Upper lobe of right lung (tissue), 1 donor: ENCODE measurements at regions not wholly inside any gene's neighbourhood (a gene's known extent, or its start where the extent isn't known, plus 50 kb on each side); places are given as distances from the start of the nearest gene placed in this dataset.

Experiments
- ATAC-seq: fragments of 200-7000 bp; cut with Tn5 transposase; one replicate; pipeline ENCODE4 v1.9.1; 2020; ENCODE audit warnings: mild to moderate bottlenecking, moderate library complexity
- DNase-seq: peaks from one replicate; pipeline ENCODE4 v3.0.0-alpha.2; 2020
- H3K27ac ChIP-seq: fragments of 200-600 bp; one replicate; pipeline ENCODE4 v1.8.0; 2022
- H3K27me3 ChIP-seq: fragments of 200-600 bp; one replicate; pipeline ENCODE4 v1.8.0; 2022; ENCODE audit warnings: mild to moderate bottlenecking
- H3K36me3 ChIP-seq: fragments of 200-600 bp; one replicate; pipeline ENCODE4 v1.8.0; 2022
- H3K4me1 ChIP-seq: fragments of 200-600 bp; one replicate; pipeline ENCODE4 v1.8.0; 2022
- H3K4me3 ChIP-seq: fragments of 200-600 bp; one replicate; pipeline ENCODE4 v1.8.0; 2022; ENCODE audit warnings: mild to moderate bottlenecking
- H3K9me3 ChIP-seq: fragments of 200-600 bp; one replicate; pipeline ENCODE4 v1.8.0; 2022
- CTCF ChIP-seq: fragments of 200-600 bp; IDR thresholded peaks from one replicate; pipeline ENCODE4 v1.8.0; 2022; ENCODE audit warnings: antibody characterized with exemption
- intact Hi-C: fragments of 100-400 bp; cut with DNase I; formaldehyde crosslinking; loops from one replicate; pipeline ENCODE4 v1.11.0; 2022
- donor health status: DM: no; HTN: yes; CAD: no; lungs with severe emphysema.

GRCh38 chr5:103407402-103407801 lies 148.8 kb downstream of the MACIR start:
- H3K4me1 ChIP-seq, result no peaks in the 10 kb centered on the region
- intact Hi-C loops, result no loop called here
- no peaks in the 10 kb centered on the region for H3K36me3 ChIP-seq
- TF ChIP-seq CTCF, result no peak
- DNase-seq, result no peak
- H3K27me3 ChIP-seq, result no peaks in the 10 kb centered on the region
- no peaks in the 10 kb centered on the region for H3K9me3 ChIP-seq
- H3K4me3 ChIP-seq, result no peak overlapping the region
- ATAC-seq, result no peak
- no peak overlapping the region for H3K27ac ChIP-seq

- no peaks in the 10 kb centered on the region for H3K9me3 ChIP-seq
- no peak overlapping the region for H3K4me3 ChIP-seq
- H3K36me3 ChIP-seq, result no peaks in the 10 kb centered on the region
- no peak for ATAC-seq
- TF ChIP-seq CTCF, result no peak
- no peak overlapping the region for H3K27ac ChIP-seq
- no peak for DNase-seq
- intact Hi-C loops, result no loop called here
- no peaks in the 10 kb centered on the region for H3K4me1 ChIP-seq
- no peaks in the 10 kb centered on the region for H3K27me3 ChIP-seq
Measured at GRCh38 chr5:103404483-103404882, 145.9 kb downstream of the MACIR start.

GRCh38 chr5:103402851-103403250 lies 144.3 kb downstream of the MACIR start:
- Histone ChIP-seq H3K4me3 (no peak overlapping the region), H3K4me1 (no peaks in the 10 kb centered on the region), H3K27ac (no peak overlapping the region), H3K36me3 (no peaks in the 10 kb centered on the region), H3K9me3 (no peaks in the 10 kb centered on the region), H3K27me3 (no peaks in the 10 kb centered on the region)
- intact Hi-C loops, result no loop called here
- no peak for ATAC-seq
- TF ChIP-seq CTCF, result no peak
- DNase-seq, result no peak

- no peak for DNase-seq
- H3K4me1 ChIP-seq, result no peaks in the 10 kb centered on the region
- intact Hi-C loops, result no loop called here
- H3K27me3 ChIP-seq, result no peaks in the 10 kb centered on the region
- H3K36me3 ChIP-seq, result no peaks in the 10 kb centered on the region
- no peak overlapping the region for H3K4me3 ChIP-seq
- no peak overlapping the region for H3K27ac ChIP-seq
- no peaks in the 10 kb centered on the region for H3K9me3 ChIP-seq
- no peak for ATAC-seq
- no peak for TF ChIP-seq CTCF
Measured at GRCh38 chr5:103397739-103398581, 139.4 kb downstream of the MACIR start.

GRCh38 chr5:103394676-103395075 lies 136.1 kb downstream of the MACIR start:
- intact Hi-C loops, result no loop called here

More at GRCh38 chr5:103394676-103395075, 136.1 kb downstream of the MACIR start:
- ATAC-seq (no peak), DNase-seq (no peak)
- H3K27me3 ChIP-seq, result no peaks in the 10 kb centered on the region
- no peaks in the 10 kb centered on the region for H3K9me3 ChIP-seq
- no peak for TF ChIP-seq CTCF
- no peaks in the 10 kb centered on the region for H3K4me1 ChIP-seq
- no peak overlapping the region for H3K27ac ChIP-seq
- no peaks in the 10 kb centered on the region for H3K36me3 ChIP-seq
- H3K4me3 ChIP-seq, result no peak overlapping the region
